NCI-H1092 (cell line): ENCODE measurements at regions not wholly inside any gene's neighbourhood (a gene's known extent, or its start where the extent isn't known, plus 50 kb on each side); places are given as distances from the start of the nearest gene placed in this dataset.
"Not testable (repeated sequence)": the region's sequence is repeated elsewhere in the genome, so short reads cannot be mapped to it uniquely, and the experiment has no call there.

Experiments used
- DNase-seq: peaks from one replicate; lab custom pipeline; 2025; lab: John Stamatoyannopoulos, UW

DNA sequence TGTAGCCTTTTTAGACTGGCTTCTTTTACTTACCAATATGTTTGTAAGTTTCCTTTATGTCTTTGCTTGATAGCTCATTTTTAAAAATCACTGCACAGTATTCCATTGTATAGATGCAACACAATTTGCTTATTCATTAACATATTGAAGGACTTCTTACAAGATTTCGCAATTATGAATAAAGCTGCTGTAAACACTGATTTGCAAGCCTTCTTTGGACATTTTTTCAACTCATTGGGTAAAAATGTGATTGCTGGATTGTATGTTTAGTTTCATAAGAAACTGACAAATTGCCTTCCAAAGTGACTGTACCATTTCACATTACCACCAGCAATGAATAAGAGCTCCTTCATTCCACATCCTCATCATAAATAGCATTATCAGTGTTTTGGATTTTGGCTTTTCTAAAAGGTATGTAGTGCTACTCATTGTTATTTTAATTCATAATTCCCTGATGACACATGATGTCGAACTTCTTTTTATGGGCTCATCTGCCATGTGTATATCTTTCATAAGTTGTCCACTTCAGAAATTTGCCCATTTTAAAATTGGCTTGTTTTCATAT, 80.7 kb downstream of the TFAP2B start:
- DNase-seq: no peak

GRCh38 chr6:50902260-50902659, 83.6 kb downstream of the TFAP2B start:
- no peak for DNase-seq

DNA sequence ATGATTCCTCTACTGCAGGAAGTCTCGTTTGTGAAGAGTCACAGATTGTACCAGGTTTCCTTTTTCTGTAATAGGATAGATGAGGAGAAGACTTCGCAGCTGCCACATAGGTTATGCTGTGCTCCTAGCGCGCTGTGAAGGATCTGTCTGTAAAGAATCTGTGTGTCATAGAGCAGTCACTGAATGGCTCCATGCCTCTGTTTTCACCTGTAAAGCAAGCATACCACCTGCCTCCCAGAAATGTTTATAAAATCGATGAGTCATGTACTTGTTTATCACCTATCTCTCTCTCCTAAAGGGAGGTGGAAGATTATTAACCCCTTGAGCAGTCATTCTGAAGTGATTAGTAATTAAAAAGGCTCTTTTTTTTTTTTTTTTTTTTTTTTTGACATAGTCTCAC, 86.6 kb downstream of the TFAP2B start:
- DNase-seq: no peak

DNA sequence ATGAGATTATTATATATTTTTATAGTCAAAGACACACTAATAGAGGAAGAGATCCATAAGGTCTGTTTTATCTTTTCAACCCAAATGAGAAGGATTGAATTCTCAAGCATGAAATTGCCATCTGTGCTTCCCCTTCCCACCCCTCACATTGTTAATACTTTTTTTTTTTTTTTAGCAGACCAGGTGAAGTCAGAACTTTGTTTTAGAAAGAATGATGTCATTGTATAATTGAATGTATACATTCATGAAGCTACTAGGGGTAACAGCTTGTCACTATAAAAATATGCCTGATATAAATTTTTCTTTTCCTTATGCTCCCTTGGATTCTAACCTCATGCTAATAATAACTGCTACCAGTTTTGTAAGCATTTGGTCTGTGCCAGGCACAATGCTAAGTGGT, 88.9 kb downstream of the TFAP2B start:
- DNase-seq: no peak

DNA sequence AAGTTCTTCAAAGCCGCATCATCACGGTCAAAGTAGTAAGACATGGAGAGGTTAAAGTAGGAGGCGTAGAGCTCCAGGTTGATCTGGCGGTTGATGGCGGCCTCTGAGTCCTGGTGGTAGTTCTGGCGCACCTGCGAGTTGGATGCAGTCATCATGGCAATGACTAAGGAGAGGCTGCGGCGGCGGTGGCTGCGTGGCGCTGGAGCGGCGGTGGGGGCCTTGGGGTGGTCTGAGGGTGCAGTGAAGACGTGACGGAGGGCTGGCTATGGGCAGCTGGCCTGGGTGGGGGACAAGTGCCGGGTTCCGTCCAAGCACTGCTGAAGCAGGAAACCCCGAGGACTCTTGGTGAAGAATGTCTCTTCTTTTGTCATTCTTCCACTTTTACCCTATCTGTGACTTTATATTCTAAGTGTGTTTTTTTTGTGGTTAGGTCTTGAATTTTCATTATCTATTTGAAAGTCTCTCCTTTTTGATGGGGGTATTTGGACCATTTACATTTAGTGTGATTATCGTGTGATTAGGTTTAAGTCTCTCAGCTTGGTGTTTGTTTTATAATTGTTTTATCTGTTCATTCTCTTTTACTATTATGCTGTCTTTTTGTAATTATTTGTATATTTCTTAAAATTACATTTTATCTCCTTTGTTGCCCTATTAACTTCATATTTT, 94.6 kb downstream of the TFAP2B start:
- DNase-seq: no peak

- not testable (repeated sequence) for DNase-seq
These were observed 102.7 kb downstream of the TFAP2B start for GRCh38 chr6:50921378-50921777.

- DNase-seq: no peak
These were observed 103.3 kb downstream of the TFAP2B start for GRCh38 chr6:50921968-50922367.

DNA sequence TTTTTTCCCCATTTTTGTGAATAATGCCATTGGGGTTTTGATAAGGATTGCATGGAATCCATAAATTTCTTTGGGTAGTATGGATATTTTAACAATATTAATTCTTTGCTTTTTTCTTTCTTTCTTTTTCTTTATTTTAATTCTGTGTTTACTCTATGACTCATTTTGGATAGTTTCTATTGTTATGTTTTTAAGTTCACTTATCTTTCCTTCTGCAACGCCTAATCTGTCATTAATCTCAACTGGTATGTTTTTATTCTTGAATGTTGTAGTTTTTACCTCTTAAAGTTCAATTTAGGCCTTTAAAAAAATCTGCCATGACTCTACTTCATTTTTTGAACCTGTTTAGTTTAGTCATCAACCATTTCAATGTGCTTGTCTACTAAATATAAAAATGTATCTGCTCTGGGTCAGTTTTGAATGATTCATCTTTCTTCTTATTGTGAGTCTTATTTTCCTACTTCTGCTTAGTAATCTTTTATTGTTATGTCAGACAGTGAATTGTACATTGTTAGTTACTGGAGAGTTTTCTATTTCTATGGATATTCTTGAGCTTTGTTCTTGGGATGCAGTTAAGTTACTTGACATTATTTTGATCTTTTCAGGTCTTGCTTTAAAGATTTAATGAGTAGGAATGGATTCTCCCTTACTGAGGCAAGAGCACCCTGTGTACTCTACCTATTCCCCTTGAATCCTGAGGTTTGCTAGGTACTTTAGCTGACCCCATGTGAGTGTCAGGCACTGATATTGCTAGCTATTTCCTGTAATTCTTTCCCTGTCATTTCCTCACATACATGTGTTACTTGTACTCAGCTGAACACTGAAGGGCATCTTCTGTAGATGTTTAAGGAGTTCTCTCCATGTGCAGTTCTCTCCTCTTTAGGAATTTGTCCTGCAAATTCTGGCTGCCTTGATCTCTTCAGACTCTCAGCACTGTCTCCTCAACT, 104.2 kb downstream of the TFAP2B start:
- no peak for DNase-seq

DNA sequence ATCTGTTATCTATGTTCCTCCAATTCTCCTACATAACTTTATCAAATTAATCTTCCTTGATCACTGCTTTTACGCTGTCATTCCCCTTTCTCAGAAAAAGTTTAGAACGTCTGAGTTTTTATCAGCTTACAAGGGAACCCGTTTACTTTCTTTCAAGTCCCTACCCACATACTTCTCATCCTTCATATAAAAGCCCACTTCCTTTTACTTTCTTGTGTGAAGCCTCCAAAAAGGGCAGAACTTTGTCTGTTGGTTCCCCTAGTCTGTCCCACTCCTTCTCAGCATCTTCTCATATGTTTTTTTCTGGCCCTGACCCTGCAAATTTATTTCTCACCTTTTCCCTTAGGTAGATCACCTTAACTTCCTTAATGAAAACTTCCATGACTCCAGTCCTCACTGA, 106.1 kb downstream of the TFAP2B start:
- no peak for DNase-seq

DNA sequence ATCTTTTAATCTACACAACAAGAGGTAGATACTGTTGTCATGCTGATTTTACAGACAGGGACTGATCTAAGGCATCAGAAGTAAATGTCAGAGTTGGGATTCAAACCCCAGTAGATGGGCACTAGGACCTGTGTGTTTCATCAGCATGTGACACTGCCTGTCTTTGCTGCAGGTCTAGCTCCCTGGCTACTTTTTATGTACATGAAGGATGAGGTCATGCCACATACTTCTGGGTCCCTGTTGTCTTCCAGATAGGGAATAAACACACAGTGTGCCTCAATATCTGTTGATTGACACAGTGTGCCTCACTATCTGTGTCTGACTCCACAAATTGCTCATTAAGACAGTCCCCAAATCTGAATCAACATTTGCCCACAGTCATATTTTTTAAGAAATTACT, 106.9 kb downstream of the TFAP2B start:
- DNase-seq: no peak

- DNase-seq: no peak
These were observed 107.3 kb downstream of the TFAP2B start for GRCh38 chr6:50925981-50926380.

DNA sequence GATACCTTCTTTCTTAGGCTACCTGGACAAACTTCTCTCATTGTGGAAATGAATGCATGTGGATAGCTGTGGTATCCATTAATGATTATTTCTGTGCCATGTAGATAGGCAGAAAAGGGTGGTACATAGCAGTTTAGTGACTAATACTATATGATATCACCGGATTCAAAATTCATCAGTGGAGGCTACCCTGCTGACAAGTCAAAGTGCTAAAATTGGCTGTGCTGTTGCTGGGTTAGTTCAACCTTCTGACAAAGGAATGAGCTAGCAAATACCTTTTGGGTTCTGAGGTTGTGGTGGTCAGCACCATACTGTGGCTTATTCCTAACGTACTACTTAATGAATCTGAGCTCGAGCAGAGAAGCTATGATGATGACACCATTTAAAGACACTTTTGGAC, 109.1 kb downstream of the TFAP2B start:
- no peak for DNase-seq

GRCh38 chr6:50929323-50929722, 110.7 kb downstream of the TFAP2B start:
- DNase-seq: no peak

DNA sequence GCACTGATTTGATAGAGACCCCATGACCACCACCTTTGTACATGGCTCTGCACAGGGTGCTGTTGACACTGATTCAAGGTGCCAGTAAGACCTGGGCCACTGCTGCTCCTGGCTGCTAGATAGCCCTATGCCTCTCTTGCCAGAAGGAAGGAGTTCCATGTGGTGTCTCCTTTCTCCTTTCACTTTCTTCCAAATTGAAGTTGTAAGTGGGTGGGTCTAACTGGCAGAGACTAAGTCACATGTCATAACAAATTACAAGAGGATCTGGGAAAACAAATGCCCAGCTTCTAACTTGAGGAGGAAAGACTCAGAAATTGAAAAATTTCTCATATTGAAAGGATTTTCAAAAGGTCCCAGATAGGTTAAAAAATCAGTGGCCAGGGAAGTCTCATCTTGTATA, 116.8 kb downstream of the TFAP2B start:
- no peak for DNase-seq

- no peak for DNase-seq
These were observed 117.6 kb downstream of the TFAP2B start for GRCh38 chr6:50936277-50936681.

- DNase-seq: no peak
These were observed 121.3 kb downstream of the TFAP2B start for GRCh38 chr6:50939931-50940330.

DNA sequence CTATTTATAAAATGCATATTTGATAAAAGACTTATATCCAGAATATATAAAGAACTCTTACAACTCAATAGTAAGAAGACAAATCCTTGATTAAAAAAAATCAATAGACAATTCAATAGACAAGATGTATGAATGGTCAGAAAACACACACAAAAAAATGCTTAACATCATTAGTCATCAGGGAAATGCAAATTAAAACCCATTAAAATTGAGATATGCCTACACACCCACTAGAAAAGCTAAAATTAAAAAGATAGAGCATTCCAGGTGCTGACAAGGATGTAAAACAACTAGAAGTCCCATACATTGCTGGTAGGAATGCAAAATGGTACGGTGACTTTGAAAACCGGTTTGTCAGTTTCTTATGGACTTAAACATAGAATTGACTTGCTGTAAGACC, 127.1 kb downstream of the TFAP2B start:
- DNase-seq: no peak

GRCh38 chr6:50952092-50952907, 133.6 kb downstream of the TFAP2B start:
- DNase-seq: no peak

DNA sequence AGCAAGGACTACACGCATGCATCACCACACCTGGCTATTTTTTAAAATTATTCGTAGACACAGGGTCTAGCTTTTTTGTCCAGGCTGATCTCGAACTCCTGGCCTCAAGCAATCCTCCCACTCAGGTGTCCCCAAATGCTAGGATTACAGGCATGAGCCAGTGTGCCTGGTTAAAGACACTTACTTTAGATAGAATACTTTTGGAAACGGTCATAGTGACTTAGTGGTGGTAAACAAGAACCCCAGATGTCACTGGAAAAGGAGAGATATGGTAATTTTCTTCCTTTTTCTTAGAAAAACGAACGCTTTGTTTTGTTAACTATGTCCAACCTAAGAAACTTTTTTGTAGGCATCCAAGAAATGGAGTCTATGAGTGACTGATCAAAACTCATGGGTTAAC, 137.3 kb downstream of the TFAP2B start:
- DNase-seq: no peak

DNA sequence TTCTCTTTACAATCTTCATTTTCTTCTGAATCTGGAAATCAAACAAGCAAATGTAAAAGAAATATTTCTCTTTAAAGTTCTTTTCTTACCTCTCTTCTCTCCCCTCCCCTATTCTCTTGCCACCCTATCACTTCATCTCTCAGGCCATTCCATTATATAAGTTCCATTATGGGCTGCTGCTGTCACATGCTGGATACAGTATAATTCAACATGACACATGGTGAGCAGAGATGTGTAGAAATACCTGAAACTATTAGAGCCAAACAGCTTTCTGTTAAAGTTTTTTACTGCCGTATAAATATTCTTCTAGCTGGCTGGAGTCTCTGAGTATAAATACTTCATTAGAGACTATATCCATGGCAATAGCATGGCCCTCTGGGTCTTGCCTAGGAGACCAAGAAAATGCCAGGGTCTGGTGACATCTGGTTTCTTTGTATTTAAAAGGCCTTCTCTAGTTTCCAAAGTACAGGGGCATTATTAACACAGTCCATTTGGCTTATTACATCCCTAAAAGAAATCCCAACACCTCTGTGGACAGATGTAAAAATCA, 139.6 kb downstream of the TFAP2B start:
- no peak for DNase-seq

DNA sequence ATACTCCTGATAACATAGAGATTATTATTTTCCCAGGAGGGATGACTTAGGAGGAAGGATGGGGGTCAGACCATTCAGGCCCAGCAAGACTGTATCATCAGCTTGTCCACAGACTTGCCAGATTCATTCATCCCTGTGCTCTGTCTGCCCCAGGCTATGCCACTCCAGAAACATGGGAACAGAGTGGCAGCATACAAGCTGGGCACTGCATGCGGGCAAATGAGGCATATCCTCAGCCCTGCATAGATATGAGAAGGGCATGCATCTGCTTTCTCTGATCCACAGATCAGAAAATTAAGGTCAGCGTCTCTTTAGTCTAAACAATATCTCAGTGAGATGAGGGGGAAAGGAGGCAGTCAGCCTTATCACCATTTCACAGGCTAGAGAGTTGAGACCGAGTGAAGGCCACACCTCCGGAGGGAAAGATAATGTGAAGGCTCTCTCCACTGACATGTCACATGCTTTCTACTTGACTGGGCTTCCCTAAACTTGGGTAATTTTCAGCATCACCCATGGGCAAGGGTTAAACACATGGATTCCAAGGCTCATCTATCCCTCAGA, 140.5 kb downstream of the TFAP2B start:
- no peak for DNase-seq

DNA sequence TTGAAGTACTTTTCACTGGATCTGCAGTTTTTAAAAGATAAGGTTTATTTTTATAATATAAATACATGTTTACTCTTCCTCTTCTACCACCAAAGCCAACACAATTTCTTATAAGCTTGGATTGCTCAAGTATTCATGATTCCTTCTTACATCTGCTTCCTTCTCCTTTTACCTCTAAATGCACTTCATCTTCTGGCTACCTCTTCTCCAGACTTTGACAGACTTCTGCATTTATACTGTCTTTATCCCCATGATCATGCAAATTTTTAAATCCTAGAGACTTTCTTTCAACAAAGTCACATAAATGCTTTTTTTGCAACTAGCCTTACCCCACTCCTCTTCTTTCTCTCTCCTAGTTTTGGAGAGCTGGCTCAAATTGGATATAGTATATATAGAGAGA, 142.9 kb downstream of the TFAP2B start:
- no peak for DNase-seq
